ENCODE measurements at regions not wholly inside any gene's neighbourhood (a gene's known extent, or its start where the extent isn't known, plus 50 kb on each side); places are given as distances from the start of the nearest gene placed in this dataset.

- TF ChIP-seq CTCF (IDR thresholded peaks at IDR 0.05 in 8 of 11, conservative IDR thresholded peaks at IDR 0.05 in 3 of 11) (no peak), POLR2A (IDR thresholded peaks at IDR 0.05) (no peak), POLR2AphosphoS5 (IDR thresholded peaks at IDR 0.05) (no peak)
Measured at GRCh38 chr2:157967856-157968255, 91.7 kb upstream of the ACVR1 start.
